ENCODE measurements at regions not wholly inside any gene's neighbourhood (a gene's known extent, or its start where the extent isn't known, plus 50 kb on each side); places are given as distances from the start of the nearest gene placed in this dataset.

GRCh38 chr13:59391696-59392095 lies 772.0 kb downstream of the DIAPH3 start:
- Histone ChIP-seq H3K36me3 (ENCODE audit: insufficient read depth) (no peaks in the 10 kb centered on the region), H3K79me2 (replicated peaks; ENCODE audit: insufficient read depth) (no peaks in the 10 kb centered on the region), H3K27me3 (ENCODE audit: insufficient read depth) (no peaks in the 10 kb centered on the region), H3K4me2 (no peak overlapping the region), H4K20me1 (replicated peaks; ENCODE audit: insufficient read depth) (no peaks in the 10 kb centered on the region), H3K4me1 (ENCODE audit: insufficient read depth) (0 out of 2 replicates have a peak, but pooled peaks cover 4% of the 10 kb centered on the region), H3K9me2 (ENCODE audit: insufficient read depth) (no peaks in the 10 kb centered on the region), H3K27ac (ENCODE audit: low read depth) (no peak overlapping the region), H3K4me3 (no peak overlapping the region), H2AFZ (no peak overlapping the region; the same call in 1 of the 2 replicates), H3F3A (replicated peaks; ENCODE audit: low read depth) (no peaks in the 10 kb centered on the region)
- H3K4me1 Mint-ChIP-seq, result peaks cover 5% of the 10 kb centered on the region; the same call in 2 of the 3 replicates
- H3K9me3 Mint-ChIP-seq, result peaks cover 3% of the 10 kb centered on the region; the same call in 2 of the 3 replicates
- TF ChIP-seq STAT1 (IDR thresholded peaks at IDR 0.05; ENCODE audit: unreplicated experiment) (no peak), JUNB (IDR thresholded peaks at IDR 0.05; ENCODE audit: unreplicated experiment) (no peak), POLR2AphosphoS5 (IDR thresholded peaks at IDR 0.05; ENCODE audit: low read depth) (no peak), EZH2 (IDR thresholded peaks at IDR 0.05; ENCODE audit: low read depth, unreplicated experiment) (no peak), ETS1 (IDR thresholded peaks at IDR 0.05) (no peak), ZNF331 (CRISPR knock-in tag; IDR thresholded peaks at IDR 0.05; ENCODE audit: low read depth) (peak; percentile 70)
- TF ChIP-seq, protein P1, sequence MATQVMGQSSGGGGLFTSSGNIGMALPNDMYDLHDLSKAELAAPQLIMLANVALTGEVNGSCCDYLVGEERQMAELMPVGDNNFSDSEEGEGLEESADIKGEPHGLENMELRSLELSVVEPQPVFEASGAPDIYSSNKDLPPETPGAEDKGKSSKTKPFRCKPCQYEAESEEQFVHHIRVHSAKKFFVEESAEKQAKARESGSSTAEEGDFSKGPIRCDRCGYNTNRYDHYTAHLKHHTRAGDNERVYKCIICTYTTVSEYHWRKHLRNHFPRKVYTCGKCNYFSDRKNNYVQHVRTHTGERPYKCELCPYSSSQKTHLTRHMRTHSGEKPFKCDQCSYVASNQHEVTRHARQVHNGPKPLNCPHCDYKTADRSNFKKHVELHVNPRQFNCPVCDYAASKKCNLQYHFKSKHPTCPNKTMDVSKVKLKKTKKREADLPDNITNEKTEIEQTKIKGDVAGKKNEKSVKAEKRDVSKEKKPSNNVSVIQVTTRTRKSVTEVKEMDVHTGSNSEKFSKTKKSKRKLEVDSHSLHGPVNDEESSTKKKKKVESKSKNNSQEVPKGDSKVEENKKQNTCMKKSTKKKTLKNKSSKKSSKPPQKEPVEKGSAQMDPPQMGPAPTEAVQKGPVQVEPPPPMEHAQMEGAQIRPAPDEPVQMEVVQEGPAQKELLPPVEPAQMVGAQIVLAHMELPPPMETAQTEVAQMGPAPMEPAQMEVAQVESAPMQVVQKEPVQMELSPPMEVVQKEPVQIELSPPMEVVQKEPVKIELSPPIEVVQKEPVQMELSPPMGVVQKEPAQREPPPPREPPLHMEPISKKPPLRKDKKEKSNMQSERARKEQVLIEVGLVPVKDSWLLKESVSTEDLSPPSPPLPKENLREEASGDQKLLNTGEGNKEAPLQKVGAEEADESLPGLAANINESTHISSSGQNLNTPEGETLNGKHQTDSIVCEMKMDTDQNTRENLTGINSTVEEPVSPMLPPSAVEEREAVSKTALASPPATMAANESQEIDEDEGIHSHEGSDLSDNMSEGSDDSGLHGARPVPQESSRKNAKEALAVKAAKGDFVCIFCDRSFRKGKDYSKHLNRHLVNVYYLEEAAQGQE (IDR thresholded peaks at IDR 0.05; ENCODE audit: unreplicated experiment), result no peak
- TF ChIP-seq, protein P2, sequence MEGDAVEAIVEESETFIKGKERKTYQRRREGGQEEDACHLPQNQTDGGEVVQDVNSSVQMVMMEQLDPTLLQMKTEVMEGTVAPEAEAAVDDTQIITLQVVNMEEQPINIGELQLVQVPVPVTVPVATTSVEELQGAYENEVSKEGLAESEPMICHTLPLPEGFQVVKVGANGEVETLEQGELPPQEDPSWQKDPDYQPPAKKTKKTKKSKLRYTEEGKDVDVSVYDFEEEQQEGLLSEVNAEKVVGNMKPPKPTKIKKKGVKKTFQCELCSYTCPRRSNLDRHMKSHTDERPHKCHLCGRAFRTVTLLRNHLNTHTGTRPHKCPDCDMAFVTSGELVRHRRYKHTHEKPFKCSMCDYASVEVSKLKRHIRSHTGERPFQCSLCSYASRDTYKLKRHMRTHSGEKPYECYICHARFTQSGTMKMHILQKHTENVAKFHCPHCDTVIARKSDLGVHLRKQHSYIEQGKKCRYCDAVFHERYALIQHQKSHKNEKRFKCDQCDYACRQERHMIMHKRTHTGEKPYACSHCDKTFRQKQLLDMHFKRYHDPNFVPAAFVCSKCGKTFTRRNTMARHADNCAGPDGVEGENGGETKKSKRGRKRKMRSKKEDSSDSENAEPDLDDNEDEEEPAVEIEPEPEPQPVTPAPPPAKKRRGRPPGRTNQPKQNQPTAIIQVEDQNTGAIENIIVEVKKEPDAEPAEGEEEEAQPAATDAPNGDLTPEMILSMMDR (conservative IDR thresholded peaks at IDR 0.05; ENCODE audit: low read depth in 2 of 2), result peak; percentile 90 to 93
- TF ChIP-seq, protein P3, sequence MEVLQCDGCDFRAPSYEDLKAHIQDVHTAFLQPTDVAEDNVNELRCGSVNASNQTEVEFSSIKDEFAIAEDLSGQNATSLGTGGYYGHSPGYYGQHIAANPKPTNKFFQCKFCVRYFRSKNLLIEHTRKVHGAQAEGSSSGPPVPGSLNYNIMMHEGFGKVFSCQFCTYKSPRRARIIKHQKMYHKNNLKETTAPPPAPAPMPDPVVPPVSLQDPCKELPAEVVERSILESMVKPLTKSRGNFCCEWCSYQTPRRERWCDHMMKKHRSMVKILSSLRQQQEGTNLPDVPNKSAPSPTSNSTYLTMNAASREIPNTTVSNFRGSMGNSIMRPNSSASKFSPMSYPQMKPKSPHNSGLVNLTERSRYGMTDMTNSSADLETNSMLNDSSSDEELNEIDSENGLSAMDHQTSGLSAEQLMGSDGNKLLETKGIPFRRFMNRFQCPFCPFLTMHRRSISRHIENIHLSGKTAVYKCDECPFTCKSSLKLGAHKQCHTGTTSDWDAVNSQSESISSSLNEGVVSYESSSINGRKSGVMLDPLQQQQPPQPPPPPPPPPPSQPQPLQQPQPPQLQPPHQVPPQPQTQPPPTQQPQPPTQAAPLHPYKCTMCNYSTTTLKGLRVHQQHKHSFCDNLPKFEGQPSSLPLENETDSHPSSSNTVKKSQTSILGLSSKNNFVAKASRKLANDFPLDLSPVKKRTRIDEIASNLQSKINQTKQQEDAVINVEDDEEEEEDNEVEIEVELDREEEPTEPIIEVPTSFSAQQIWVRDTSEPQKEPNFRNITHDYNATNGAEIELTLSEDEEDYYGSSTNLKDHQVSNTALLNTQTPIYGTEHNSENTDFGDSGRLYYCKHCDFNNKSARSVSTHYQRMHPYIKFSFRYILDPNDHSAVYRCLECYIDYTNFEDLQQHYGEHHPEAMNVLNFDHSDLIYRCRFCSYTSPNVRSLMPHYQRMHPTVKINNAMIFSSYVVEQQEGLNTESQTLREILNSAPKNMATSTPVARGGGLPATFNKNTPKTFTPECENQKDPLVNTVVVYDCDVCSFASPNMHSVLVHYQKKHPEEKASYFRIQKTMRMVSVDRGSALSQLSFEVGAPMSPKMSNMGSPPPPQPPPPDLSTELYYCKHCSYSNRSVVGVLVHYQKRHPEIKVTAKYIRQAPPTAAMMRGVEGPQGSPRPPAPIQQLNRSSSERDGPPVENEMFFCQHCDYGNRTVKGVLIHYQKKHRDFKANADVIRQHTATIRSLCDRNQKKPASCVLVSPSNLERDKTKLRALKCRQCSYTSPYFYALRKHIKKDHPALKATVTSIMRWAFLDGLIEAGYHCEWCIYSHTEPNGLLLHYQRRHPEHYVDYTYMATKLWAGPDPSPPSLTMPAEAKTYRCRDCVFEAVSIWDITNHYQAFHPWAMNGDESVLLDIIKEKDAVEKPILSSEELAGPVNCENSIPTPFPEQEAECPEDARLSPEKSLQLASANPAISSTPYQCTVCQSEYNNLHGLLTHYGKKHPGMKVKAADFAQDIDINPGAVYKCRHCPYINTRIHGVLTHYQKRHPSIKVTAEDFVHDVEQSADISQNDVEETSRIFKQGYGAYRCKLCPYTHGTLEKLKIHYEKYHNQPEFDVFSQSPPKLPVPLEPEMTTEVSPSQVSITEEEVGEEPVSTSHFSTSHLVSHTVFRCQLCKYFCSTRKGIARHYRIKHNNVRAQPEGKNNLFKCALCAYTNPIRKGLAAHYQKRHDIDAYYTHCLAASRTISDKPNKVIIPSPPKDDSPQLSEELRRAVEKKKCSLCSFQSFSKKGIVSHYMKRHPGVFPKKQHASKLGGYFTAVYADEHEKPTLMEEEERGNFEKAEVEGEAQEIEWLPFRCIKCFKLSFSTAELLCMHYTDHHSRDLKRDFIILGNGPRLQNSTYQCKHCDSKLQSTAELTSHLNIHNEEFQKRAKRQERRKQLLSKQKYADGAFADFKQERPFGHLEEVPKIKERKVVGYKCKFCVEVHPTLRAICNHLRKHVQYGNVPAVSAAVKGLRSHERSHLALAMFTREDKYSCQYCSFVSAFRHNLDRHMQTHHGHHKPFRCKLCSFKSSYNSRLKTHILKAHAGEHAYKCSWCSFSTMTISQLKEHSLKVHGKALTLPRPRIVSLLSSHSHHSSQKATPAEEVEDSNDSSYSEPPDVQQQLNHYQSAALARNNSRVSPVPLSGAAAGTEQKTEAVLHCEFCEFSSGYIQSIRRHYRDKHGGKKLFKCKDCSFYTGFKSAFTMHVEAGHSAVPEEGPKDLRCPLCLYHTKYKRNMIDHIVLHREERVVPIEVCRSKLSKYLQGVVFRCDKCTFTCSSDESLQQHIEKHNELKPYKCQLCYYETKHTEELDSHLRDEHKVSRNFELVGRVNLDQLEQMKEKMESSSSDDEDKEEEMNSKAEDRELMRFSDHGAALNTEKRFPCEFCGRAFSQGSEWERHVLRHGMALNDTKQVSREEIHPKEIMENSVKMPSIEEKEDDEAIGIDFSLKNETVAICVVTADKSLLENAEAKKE (CRISPR knock-in tag; IDR thresholded peaks at IDR 0.05), result no peak
- no peaks in the 10 kb centered on the region for H3K36me3 Mint-ChIP-seq (ENCODE audit: low read depth)
- DNase-seq (ENCODE audit: low spot score) (peak; percentile 85), ATAC-seq (peak; percentile 80)
- no peaks in the 10 kb centered on the region for H3K27me3 Mint-ChIP-seq (ENCODE audit: insufficient read depth, low read depth, poor library complexity)
- H3K27ac Mint-ChIP-seq, result no peak overlapping the region
- no peak overlapping the region for H3K4me3 Mint-ChIP-seq

Data from GM23338 (cell line).